ENCODE measurements at regions not wholly inside any gene's neighbourhood (a gene's known extent, or its start where the extent isn't known, plus 50 kb on each side); places are given as distances from the start of the nearest gene placed in this dataset.

DNA sequence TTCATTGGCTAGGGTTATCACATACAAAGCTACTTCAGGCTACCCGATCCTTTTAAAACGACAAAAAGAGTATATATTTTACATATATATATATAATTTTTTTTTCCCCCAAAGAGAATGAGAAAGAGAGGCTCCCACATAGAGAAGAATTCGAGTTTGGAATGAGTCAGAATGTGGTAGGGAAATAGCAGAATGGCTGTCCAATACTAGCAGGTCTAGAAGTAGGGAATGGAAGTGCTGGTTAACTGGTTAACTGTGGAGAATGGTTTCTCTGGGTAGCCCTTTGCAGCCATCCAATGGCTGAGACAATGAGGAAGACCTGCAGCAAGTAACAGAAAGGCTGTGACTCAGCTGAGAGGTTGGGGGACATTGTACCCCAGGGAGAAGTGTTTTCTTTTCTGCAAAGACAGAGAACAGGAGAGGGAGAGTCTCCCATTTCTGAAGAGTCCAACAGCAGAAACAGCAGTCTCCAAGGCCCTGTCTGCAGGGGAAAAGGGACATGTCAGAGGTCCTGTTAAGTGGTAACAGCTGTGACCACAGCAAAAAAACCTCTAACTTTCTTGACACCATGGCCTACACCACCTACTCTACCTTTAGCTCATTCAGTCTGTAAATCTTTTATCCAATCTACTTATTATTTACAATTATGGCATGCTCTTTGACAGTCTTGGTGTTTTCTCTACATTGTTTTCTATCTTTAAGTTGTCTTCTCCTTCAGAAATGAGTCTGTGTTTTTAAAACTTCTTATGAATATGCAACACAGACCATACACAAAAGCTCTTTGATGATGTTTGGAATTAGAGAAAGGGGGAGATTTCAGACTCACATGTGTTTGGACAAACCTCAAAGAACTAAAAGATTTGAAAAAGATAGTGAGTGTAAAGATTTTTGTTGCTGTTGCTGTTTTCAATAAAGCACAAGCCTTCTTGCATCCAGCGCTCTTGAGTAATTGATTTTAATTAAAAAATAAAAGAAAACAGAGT lies 116.1 kb upstream of the SLC7A14 start:
- no peaks in the 10 kb centered on the region for H3K27me3 Mint-ChIP-seq (ENCODE audit: unreplicated experiment)
- H3K4me1 Mint-ChIP-seq (ENCODE audit: unreplicated experiment) = peaks cover 7% of the 10 kb centered on the region
- TF ChIP-seq, protein P1, sequence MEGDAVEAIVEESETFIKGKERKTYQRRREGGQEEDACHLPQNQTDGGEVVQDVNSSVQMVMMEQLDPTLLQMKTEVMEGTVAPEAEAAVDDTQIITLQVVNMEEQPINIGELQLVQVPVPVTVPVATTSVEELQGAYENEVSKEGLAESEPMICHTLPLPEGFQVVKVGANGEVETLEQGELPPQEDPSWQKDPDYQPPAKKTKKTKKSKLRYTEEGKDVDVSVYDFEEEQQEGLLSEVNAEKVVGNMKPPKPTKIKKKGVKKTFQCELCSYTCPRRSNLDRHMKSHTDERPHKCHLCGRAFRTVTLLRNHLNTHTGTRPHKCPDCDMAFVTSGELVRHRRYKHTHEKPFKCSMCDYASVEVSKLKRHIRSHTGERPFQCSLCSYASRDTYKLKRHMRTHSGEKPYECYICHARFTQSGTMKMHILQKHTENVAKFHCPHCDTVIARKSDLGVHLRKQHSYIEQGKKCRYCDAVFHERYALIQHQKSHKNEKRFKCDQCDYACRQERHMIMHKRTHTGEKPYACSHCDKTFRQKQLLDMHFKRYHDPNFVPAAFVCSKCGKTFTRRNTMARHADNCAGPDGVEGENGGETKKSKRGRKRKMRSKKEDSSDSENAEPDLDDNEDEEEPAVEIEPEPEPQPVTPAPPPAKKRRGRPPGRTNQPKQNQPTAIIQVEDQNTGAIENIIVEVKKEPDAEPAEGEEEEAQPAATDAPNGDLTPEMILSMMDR (IDR thresholded peaks at IDR 0.05; ENCODE audit: unreplicated experiment) = no peak
- H3K36me3 Mint-ChIP-seq (ENCODE audit: low read depth, unreplicated experiment) = no peaks in the 10 kb centered on the region
- H3K27ac Mint-ChIP-seq (ENCODE audit: unreplicated experiment) = no peak overlapping the region
- H3K4me3 Mint-ChIP-seq (ENCODE audit: unreplicated experiment) = no peak overlapping the region
- H3K9me3 Mint-ChIP-seq (ENCODE audit: unreplicated experiment) = no peaks in the 10 kb centered on the region
- DNase-seq (ENCODE audit: low spot score) = no peak

DNA sequence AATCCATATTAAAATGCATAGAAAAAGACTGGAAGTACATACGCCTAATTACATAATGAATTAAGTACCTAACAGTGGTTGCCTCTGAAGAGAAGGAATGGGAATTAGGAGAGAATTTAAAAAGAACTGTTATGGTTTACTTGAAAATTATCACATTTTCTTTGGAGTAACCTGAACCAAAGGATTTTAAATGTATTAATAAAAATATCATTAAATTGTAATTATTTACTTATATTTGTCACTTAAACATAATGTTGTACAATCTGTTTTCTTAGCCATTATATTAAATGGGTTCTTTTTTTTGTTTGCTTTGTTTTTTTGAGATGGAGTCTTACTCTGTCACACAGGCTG lies 114.2 kb upstream of the SLC7A14 start:
- no peak overlapping the region for H3K27ac Mint-ChIP-seq (ENCODE audit: unreplicated experiment)
- TF ChIP-seq, protein P1 (IDR thresholded peaks at IDR 0.05; ENCODE audit: unreplicated experiment) = no peak

DNA sequence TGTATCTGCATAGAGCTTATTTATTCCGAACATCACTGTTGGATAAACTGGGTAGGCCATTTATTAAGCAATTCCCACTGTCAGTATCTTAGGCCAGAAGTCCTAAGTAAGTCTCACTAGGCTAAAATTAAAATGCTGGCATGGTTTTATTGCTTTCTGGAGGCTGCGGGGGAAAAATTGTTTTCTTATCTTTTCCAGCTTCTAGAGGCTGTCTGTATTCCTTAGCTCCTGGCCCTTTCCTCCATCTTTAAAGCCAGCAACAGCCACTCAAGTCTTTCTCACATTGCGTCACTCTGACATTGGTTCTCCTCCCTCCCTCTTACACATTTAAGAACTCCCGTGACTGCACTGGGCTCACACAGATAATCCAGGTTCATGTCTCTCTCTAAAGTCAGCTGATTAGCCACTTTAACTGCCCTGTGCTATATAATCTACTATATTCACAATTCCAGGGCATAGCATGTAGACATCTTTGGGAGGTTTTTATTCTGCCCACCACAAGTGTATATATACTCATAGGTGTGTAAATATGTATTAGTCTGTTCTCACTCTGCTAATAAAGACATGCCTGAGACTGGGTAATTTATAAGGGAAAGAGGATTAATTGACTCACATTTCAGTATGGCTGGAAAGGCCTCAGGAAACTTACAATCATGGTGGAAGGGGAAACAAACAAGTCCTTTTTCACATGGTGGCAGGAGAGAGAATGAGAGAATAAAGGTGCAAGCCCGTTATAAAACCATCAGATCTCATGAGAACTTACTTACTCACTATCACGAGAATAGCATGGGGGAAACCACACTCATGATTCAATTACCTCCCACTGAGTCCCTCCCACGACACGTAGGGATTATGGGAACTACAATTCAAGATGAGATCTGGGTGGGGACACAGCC lies 113.5 kb upstream of the SLC7A14 start:
- no peak overlapping the region for H3K4me3 Mint-ChIP-seq (ENCODE audit: unreplicated experiment)
- DNase-seq (ENCODE audit: low spot score) = no peak
- H3K27ac Mint-ChIP-seq (ENCODE audit: unreplicated experiment) = no peak overlapping the region
- H3K27me3 Mint-ChIP-seq (ENCODE audit: unreplicated experiment) = no peaks in the 10 kb centered on the region
- H3K36me3 Mint-ChIP-seq (ENCODE audit: low read depth, unreplicated experiment) = no peaks in the 10 kb centered on the region
- TF ChIP-seq, protein P1 (IDR thresholded peaks at IDR 0.05; ENCODE audit: unreplicated experiment) = no peak
- no peaks in the 10 kb centered on the region for H3K9me3 Mint-ChIP-seq (ENCODE audit: unreplicated experiment)
- peaks cover 7% of the 10 kb centered on the region for H3K4me1 Mint-ChIP-seq (ENCODE audit: unreplicated experiment)

More for the DNA sequence above, 114.2 kb upstream of the SLC7A14 start:
- no peaks in the 10 kb centered on the region for H3K9me3 Mint-ChIP-seq (ENCODE audit: unreplicated experiment)
- DNase-seq (ENCODE audit: low spot score) = no peak
- no peak overlapping the region for H3K4me3 Mint-ChIP-seq (ENCODE audit: unreplicated experiment)
- no peaks in the 10 kb centered on the region for H3K27me3 Mint-ChIP-seq (ENCODE audit: unreplicated experiment)
- H3K4me1 Mint-ChIP-seq (ENCODE audit: unreplicated experiment) = peaks cover 7% of the 10 kb centered on the region
- H3K36me3 Mint-ChIP-seq (ENCODE audit: low read depth, unreplicated experiment) = no peaks in the 10 kb centered on the region

DNA sequence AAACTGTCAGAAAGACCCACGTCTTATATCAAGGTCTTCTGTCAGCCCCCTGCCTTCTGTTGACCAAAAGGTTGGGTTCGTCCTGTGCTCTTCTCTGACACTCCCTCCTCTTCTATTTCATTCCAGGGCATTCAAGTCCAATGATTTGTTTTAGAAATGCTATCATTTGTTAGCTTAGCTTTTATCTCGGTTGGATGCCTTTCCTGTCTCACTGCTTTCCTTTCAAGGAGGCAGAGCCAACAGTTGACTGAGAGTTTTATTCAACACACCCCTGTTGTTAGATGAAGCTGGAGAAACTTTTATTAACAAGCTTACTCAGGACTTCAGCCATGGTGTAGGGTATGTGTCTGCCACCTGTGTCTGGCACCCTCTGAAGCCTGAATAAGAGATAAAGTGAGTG lies 112.0 kb upstream of the SLC7A14 start:
- TF ChIP-seq, protein P1 (IDR thresholded peaks at IDR 0.05; ENCODE audit: unreplicated experiment) = no peak
- DNase-seq (ENCODE audit: low spot score) = no peak
- H3K27me3 Mint-ChIP-seq (ENCODE audit: unreplicated experiment) = no peaks in the 10 kb centered on the region
- no peak overlapping the region for H3K27ac Mint-ChIP-seq (ENCODE audit: unreplicated experiment)
- H3K36me3 Mint-ChIP-seq (ENCODE audit: low read depth, unreplicated experiment) = no peaks in the 10 kb centered on the region
- H3K4me3 Mint-ChIP-seq (ENCODE audit: unreplicated experiment) = no peak overlapping the region
- H3K4me1 Mint-ChIP-seq (ENCODE audit: unreplicated experiment) = peaks cover 7% of the 10 kb centered on the region
- H3K9me3 Mint-ChIP-seq (ENCODE audit: unreplicated experiment) = no peaks in the 10 kb centered on the region

Data from endothelial cell (in vitro differentiated cells).